Prostate gland (tissue), 2 donors: ENCODE measurements at regions not wholly inside any gene's neighbourhood (a gene's known extent, or its start where the extent isn't known, plus 50 kb on each side); places are given as distances from the start of the nearest gene placed in this dataset.

ENCODE experiments used
- DNase-seq: peaks from one replicate; pipeline ENCODE4 v3.0.0-alpha.2; 2019; ENCODE audit warnings: low spot score
- H3K27ac ChIP-seq, 2 donors: fragments of 200-600 bp; sonication (generic); 2 replicates each; pipeline ENCODE4 v1.5.1; 2017 to 2019
- H3K27me3 ChIP-seq: fragments of 200-600 bp; sonication (generic); replicated peaks from 2 replicates; pipeline ENCODE4 v1.5.1; 2019; ENCODE audit not compliant: insufficient read depth
- H3K36me3 ChIP-seq, 2 donors: fragments of 200-600 bp; sonication (generic); 1 replicate in 1 of 2; 2 replicates in 1 of 2; pipeline versions ENCODE4 v1.5.1 to v1.8.1; 2017 to 2019
- H3K4me1 ChIP-seq: fragments of 200-600 bp; sonication (generic); replicated peaks from 2 replicates; pipeline ENCODE4 v1.5.1; 2019
- H3K4me3 ChIP-seq, 2 donors: fragments of 200-600 bp; sonication (generic); 2 replicates each; pipeline ENCODE4 v1.5.1; 2017 to 2019
- H3K9me3 ChIP-seq: fragments of 200-600 bp; sonication (generic); 2 replicates; pipeline ENCODE4 v1.5.1; 2017
- CTCF ChIP-seq, 4 experiments: fragments of 200-600 bp in 2 of 4; fragments of 450-650 bp in 2 of 4; sonication (generic) in 2 of 4; IDR thresholded peaks; 1 replicate in 3 of 4; 2 replicates in 1 of 4; pipeline ENCODE4 v1.5.1; 2016 to 2019; ENCODE audit warnings: antibody characterized with exemption in 4 of 4, mild to moderate bottlenecking in 2 of 4, moderate library complexity in 2 of 4
- POLR2A ChIP-seq: fragments of 450-650 bp; IDR thresholded peaks from one replicate; pipeline ENCODE4 v1.6.1; 2016; ENCODE audit warnings: antibody characterized with exemption, mild to moderate bottlenecking
- POLR2AphosphoS5 ChIP-seq: sonication (generic); formaldehyde crosslinking; IDR thresholded peaks from one replicate; pipeline ENCODE4 v1.6.1; 2017; ENCODE audit warnings: antibody characterized with exemption
- WGBS: methylation state at CpG from one replicate; pipeline ENCODE4 v1.1.5; 2018; 5-methylcytosine and 5-hydroxymethylcytosine counted together
- intact Hi-C: fragments of 100-400 bp; cut with DNase I; formaldehyde crosslinking; loops from one replicate; pipeline ENCODE4 v1.14.2; 2022

- no peak overlapping the region for H3K27ac ChIP-seq
- intact Hi-C loops: no loop called here
- TF ChIP-seq POLR2AphosphoS5 (no peak), POLR2A (no peak), CTCF (IDR thresholded peaks at IDR 0.05) (no peak)
- 95% methylated on average over 11 of the region's 11 CpGs for WGBS
- no peak for DNase-seq
- no peaks in the 10 kb centered on the region for H3K4me1 ChIP-seq
- H3K27me3 ChIP-seq: no peaks in the 10 kb centered on the region
- no peaks in the 10 kb centered on the region for H3K36me3 ChIP-seq
- no peak overlapping the region for H3K4me3 ChIP-seq
- no peaks in the 10 kb centered on the region for H3K9me3 ChIP-seq
Measured at GRCh38 chr17:16882243-16882925, 89.5 kb downstream of the TNFRSF13B start.

GRCh38 chr17:16881239-16881924 lies 90.5 kb downstream of the TNFRSF13B start:
- Histone ChIP-seq H3K4me3 (no peak overlapping the region), H3K9me3 (no peaks in the 10 kb centered on the region), H3K36me3 (no peaks in the 10 kb centered on the region), H3K4me1 (no peaks in the 10 kb centered on the region), H3K27me3 (no peaks in the 10 kb centered on the region), H3K27ac (no peak overlapping the region)
- intact Hi-C loops: no loop called here
- 92% methylated on average over 9 of the region's 9 CpGs for WGBS
- no peak for DNase-seq
- TF ChIP-seq POLR2AphosphoS5 (no peak), POLR2A (no peak), CTCF (IDR thresholded peaks at IDR 0.05) (no peak)

- DNase-seq: no peak
- intact Hi-C loops: no loop called here
- H3K9me3 ChIP-seq: no peaks in the 10 kb centered on the region
- WGBS: 96% methylated on average over 9 of the region's 9 CpGs
- H3K27me3 ChIP-seq: no peaks in the 10 kb centered on the region
- H3K4me1 ChIP-seq: no peaks in the 10 kb centered on the region
- H3K4me3 ChIP-seq: no peak overlapping the region
- TF ChIP-seq POLR2AphosphoS5: no peak
- TF ChIP-seq POLR2A: no peak
- no peak for TF ChIP-seq CTCF (IDR thresholded peaks at IDR 0.05)
- no peak overlapping the region for H3K27ac ChIP-seq
- no peaks in the 10 kb centered on the region for H3K36me3 ChIP-seq
Measured at GRCh38 chr17:16880843-16881230, 91.1 kb downstream of the TNFRSF13B start.

GRCh38 chr17:16880121-16880842 lies 91.6 kb downstream of the TNFRSF13B start:
- TF ChIP-seq CTCF (IDR thresholded peaks at IDR 0.05) (no peak), POLR2A (no peak), POLR2AphosphoS5 (no peak)
- no peaks in the 10 kb centered on the region for H3K36me3 ChIP-seq
- no peak overlapping the region for H3K4me3 ChIP-seq
- H3K27ac ChIP-seq: no peak overlapping the region
- H3K27me3 ChIP-seq: no peaks in the 10 kb centered on the region
- intact Hi-C loops: no loop called here
- DNase-seq: no peak
- H3K9me3 ChIP-seq: no peaks in the 10 kb centered on the region
- H3K4me1 ChIP-seq: no peaks in the 10 kb centered on the region
- WGBS: 88% methylated on average over 16 of the region's 16 CpGs
